ENCODE measurements at regions not wholly inside any gene's neighbourhood (a gene's known extent, or its start where the extent isn't known, plus 50 kb on each side); places are given as distances from the start of the nearest gene placed in this dataset.
A peak's percentile ranks its signal among the peaks of the same experiment; 100 is the strongest.

GRCh38 chr11:116478669-116479668 lies 293.8 kb downstream of the BUD13 start:
- no peak for DNase-seq

GRCh38 chr11:116478205-116478604 lies 294.6 kb downstream of the BUD13 start:
- DNase-seq = no peak

GRCh38 chr11:116473790-116474346 lies 298.9 kb downstream of the BUD13 start:
- no peak for DNase-seq

GRCh38 chr11:116473206-116473769 lies 299.5 kb downstream of the BUD13 start:
- DNase-seq = no peak

GRCh38 chr11:116472651-116473050 lies 300.1 kb downstream of the BUD13 start:
- no peak for DNase-seq

- no peak for DNase-seq
Observed at GRCh38 chr11:116471608-116472256, 301.1 kb downstream of the BUD13 start.

- DNase-seq = no peak
Observed at GRCh38 chr11:116468699-116469098, 304.1 kb downstream of the BUD13 start.

GRCh38 chr11:116467823-116468222 lies 305.0 kb downstream of the BUD13 start:
- no peak for DNase-seq

- DNase-seq = no peak
Observed at GRCh38 chr11:116466801-116467200, 306.0 kb downstream of the BUD13 start.

GRCh38 chr11:116466191-116466590 lies 306.6 kb downstream of the BUD13 start:
- DNase-seq = peak in 27 of 56 donors; percentile 3 to 61 (median 22)

- peak in 1 of 56 donors; percentile 18 for DNase-seq
Observed at GRCh38 chr11:116465056-116465455, 307.7 kb downstream of the BUD13 start.

- peak in 11 of 56 donors; percentile 2 to 29 (median 12) for DNase-seq
Observed at GRCh38 chr11:116461789-116462188, 311.0 kb downstream of the BUD13 start.

GRCh38 chr11:116460156-116460920 lies 312.4 kb downstream of the BUD13 start:
- DNase-seq = no peak

- no peak for DNase-seq
Observed at GRCh38 chr11:116459185-116460045, 313.4 kb downstream of the BUD13 start.

- no peak for DNase-seq
Observed at GRCh38 chr11:116458546-116458945, 314.2 kb downstream of the BUD13 start.

- DNase-seq = no peak
Observed at GRCh38 chr11:116457336-116458007, 315.3 kb downstream of the BUD13 start.

GRCh38 chr11:116454951-116455350 lies 317.8 kb downstream of the BUD13 start:
- DNase-seq = peak in 5 of 56 donors; percentile 7 to 37 (median 10)

- peak in 25 of 56 donors; percentile 4 to 57 (median 20) for DNase-seq
Observed at GRCh38 chr11:116454020-116454645, 318.7 kb downstream of the BUD13 start.

- DNase-seq = no peak
Observed at GRCh38 chr11:116452461-116452860, 320.3 kb downstream of the BUD13 start.
